Lung (tissue), 11 donors: ENCODE measurements at regions not wholly inside any gene's neighbourhood (a gene's known extent, or its start where the extent isn't known, plus 50 kb on each side); places are given as distances from the start of the nearest gene placed in this dataset.

Source experiments
- ATAC-seq: fragments of 200-7000 bp; cut with Tn5 transposase; one replicate; pipeline ENCODE4 v1.9.1; 2020; ENCODE audit warnings: moderate number of reproducible peaks; ENCODE audit not compliant: insufficient read depth, low FRiP score
- DNase-seq, 3 donors: peaks; one replicate each; pipeline ENCODE4 v3.0.0-alpha.2; 2013 to 2017
- H3K27ac ChIP-seq, 2 donors: one replicate each; pipeline ENCODE4 v1.5.1; 2013; ENCODE audit warnings: mild to moderate bottlenecking in 2 of 2, moderate library complexity in 2 of 2, control low read depth in 1 of 2, inconsistent platforms in 1 of 2, low read depth in 1 of 2, low read length in 1 of 2
- H3K27me3 ChIP-seq, 3 donors: one replicate each; pipeline ENCODE4 v1.5.1; 2013; ENCODE audit warnings: low read length in 2 of 3; ENCODE audit not compliant: control insufficient read depth in 3 of 3, insufficient read depth in 3 of 3
- H3K36me3 ChIP-seq, 4 donors: one replicate each; pipeline ENCODE4 v1.5.1; 2013; ENCODE audit warnings: low read length in 4 of 4, mild to moderate bottlenecking in 1 of 4, moderate library complexity in 1 of 4; ENCODE audit not compliant: control insufficient read depth in 4 of 4, insufficient read depth in 4 of 4
- H3K4me1 ChIP-seq, 5 donors: one replicate each; pipeline ENCODE4 v1.5.1; 2013; ENCODE audit warnings: low read length in 5 of 5, mild to moderate bottlenecking in 2 of 5, moderate library complexity in 1 of 5; ENCODE audit not compliant: control insufficient read depth in 5 of 5, insufficient read depth in 5 of 5
- H3K4me3 ChIP-seq: one replicate; pipeline ENCODE4 v1.5.1; 2013; ENCODE audit warnings: mild to moderate bottlenecking, control low read depth, moderate library complexity
- H3K9ac ChIP-seq, 2 donors: one replicate each; pipeline ENCODE4 v1.5.1; 2013; ENCODE audit warnings: low read length in 2 of 2, control low read depth in 1 of 2; ENCODE audit not compliant: insufficient read depth in 1 of 2
- H3K9me3 ChIP-seq, 4 donors: one replicate each; pipeline ENCODE4 v1.5.1; 2013; ENCODE audit warnings: low read length in 3 of 4, mild to moderate bottlenecking in 1 of 4, moderate library complexity in 1 of 4; ENCODE audit not compliant: control insufficient read depth in 4 of 4, insufficient read depth in 3 of 4
- WGBS, 2 donors: extraction: QIAGEN DNeasy Blood & Tissue Kit; methylation state at CpG; one replicate each; pipeline ENCODE4 v1.1.7; 2013; 5-methylcytosine and 5-hydroxymethylcytosine counted together
- TF ChIP-seq, protein P1 (sequence below): IDR thresholded peaks from 2 replicates; pipeline ENCODE4 v1.5.1; 2012; ENCODE audit warnings: mild to moderate bottlenecking; ENCODE audit errors: control extremely low read depth, extremely low read depth
- donor health status: control.
- donor health status: control.
- donor health status: Bipolar disorder and iron deficiency.
- donor health status: healthy.
- donor health status: DM: yes; HTN: yes; CAD: no.

- DNase-seq (peak in 1 of 3 donors; percentile 16), ATAC-seq (no peak)
- TF ChIP-seq, protein P1, sequence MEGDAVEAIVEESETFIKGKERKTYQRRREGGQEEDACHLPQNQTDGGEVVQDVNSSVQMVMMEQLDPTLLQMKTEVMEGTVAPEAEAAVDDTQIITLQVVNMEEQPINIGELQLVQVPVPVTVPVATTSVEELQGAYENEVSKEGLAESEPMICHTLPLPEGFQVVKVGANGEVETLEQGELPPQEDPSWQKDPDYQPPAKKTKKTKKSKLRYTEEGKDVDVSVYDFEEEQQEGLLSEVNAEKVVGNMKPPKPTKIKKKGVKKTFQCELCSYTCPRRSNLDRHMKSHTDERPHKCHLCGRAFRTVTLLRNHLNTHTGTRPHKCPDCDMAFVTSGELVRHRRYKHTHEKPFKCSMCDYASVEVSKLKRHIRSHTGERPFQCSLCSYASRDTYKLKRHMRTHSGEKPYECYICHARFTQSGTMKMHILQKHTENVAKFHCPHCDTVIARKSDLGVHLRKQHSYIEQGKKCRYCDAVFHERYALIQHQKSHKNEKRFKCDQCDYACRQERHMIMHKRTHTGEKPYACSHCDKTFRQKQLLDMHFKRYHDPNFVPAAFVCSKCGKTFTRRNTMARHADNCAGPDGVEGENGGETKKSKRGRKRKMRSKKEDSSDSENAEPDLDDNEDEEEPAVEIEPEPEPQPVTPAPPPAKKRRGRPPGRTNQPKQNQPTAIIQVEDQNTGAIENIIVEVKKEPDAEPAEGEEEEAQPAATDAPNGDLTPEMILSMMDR: no peak
- Histone ChIP-seq H3K36me3 (no peaks in the 10 kb centered on the region), H3K4me3 (no peak overlapping the region), H3K9ac (no peak overlapping the region), H3K4me1 (no peaks in the 10 kb centered on the region), H3K9me3 (peaks cover 0 to 35% (median 2%) of the 10 kb centered on the region in 4 donors), H3K27me3 (no peaks in the 10 kb centered on the region), H3K27ac (no peak overlapping the region)
- WGBS, 2 donors: 68 to 71% methylated on average over 17 of the region's 17 CpGs
Measured at GRCh38 chr15:20352241-20353200, 189.1 kb downstream of the GOLGA6L6 start.

- H3K36me3 ChIP-seq: no peaks in the 10 kb centered on the region
- no peak overlapping the region for H3K27ac ChIP-seq
- no peak for ATAC-seq
- no peak for DNase-seq
- H3K9ac ChIP-seq: no peak overlapping the region
- WGBS, 2 donors: 60 to 65% methylated on average over 9 of the region's 9 CpGs
- H3K9me3 ChIP-seq: peaks cover 0 to 39% (median 3%) of the 10 kb centered on the region in 4 donors
- H3K4me1 ChIP-seq: no peaks in the 10 kb centered on the region
- no peaks in the 10 kb centered on the region for H3K27me3 ChIP-seq
- TF ChIP-seq, protein P1: no peak
- no peak overlapping the region for H3K4me3 ChIP-seq
Measured at GRCh38 chr15:20351448-20351971, 190.1 kb downstream of the GOLGA6L6 start.

DNA sequence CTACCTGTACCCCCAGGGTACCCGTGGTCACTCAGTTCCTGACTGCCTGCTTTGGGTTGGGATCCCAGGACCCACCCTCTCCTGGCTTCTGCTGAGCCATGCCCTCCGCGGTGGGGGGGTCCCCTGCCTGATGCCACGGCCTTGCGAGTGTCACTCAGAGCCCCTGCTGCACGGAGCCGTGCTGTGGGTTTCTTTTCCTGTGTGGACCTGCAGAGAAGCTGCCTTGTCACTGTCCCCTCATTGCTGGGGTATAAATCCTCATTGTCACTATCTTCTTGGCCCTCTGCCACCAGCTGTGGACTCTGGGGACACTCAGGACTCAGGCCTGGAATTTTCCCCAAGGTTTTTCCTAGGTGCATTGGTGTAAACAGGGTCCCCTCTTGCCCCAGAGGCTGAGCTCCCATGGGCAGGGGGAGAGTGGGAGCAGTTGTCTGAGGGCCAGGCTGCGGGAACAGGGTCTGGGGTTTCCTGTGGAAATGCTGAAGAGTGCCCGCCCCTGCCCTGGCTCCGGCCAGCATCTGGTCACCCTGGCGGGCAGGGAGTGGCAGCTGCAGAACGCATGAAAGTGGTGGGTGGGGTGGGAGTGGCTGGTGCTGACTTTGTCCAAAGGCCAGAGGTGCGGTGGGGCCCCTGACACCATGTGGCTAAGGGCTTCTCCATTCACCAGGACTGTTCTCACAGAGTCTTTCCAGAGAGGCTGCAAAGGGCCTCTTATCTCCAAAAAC lies 191.7 kb downstream of the GOLGA6L6 start:
- H3K9me3 ChIP-seq: peaks cover 0 to 41% (median 5%) of the 10 kb centered on the region in 4 donors
- H3K4me1 ChIP-seq: no peaks in the 10 kb centered on the region
- TF ChIP-seq, protein P1: no peak
- no peaks in the 10 kb centered on the region for H3K27me3 ChIP-seq
- WGBS, 2 donors: 50 to 66% methylated on average over 13 of the region's 13 CpGs
- DNase-seq (peak in 1 of 3 donors; percentile 17), ATAC-seq (no peak)
- no peak overlapping the region for H3K4me3 ChIP-seq
- H3K36me3 ChIP-seq: no peaks in the 10 kb centered on the region
- H3K9ac ChIP-seq: no peak overlapping the region
- no peak overlapping the region for H3K27ac ChIP-seq
